ENCODE measurements at regions not wholly inside any gene's neighbourhood (a gene's known extent, or its start where the extent isn't known, plus 50 kb on each side); places are given as distances from the start of the nearest gene placed in this dataset.

- TF ChIP-seq CTCF (IDR thresholded peaks at IDR 0.05) (no peak), POLR2A (IDR thresholded peaks at IDR 0.05) (no peak), POLR2AphosphoS5 (IDR thresholded peaks at IDR 0.05) (no peak), EP300 (IDR thresholded peaks at IDR 0.05) (no peak)
- Histone ChIP-seq H3K4me1 (no peaks in the 10 kb centered on the region), H3K27ac (no peak overlapping the region), H3K27me3 (no peaks in the 10 kb centered on the region), H3K4me3 (no peak overlapping the region), H3K36me3 (no peaks in the 10 kb centered on the region), H3K9me3 (no peaks in the 10 kb centered on the region)
- 64 to 89% methylated on average over 1 to 2 of the region's 2 CpGs for WGBS, 2 donors (ENCODE audit: low coverage in 1 of 2)
- ATAC-seq, result no peak
These were observed 62.0 kb upstream of the C1QTNF9B start for GRCh38 chr13:23959231-23959862.

GRCh38 chr13:23960566-23961156, 63.4 kb upstream of the C1QTNF9B start:
- Histone ChIP-seq H3K36me3 (no peaks in the 10 kb centered on the region), H3K27ac (no peak overlapping the region), H3K4me3 (no peak overlapping the region), H3K27me3 (no peaks in the 10 kb centered on the region), H3K9me3 (no peaks in the 10 kb centered on the region), H3K4me1 (no peaks in the 10 kb centered on the region)
- 62 to 71% methylated on average over 1 of the region's 1 CpG for WGBS, 2 donors (ENCODE audit: low coverage in 1 of 2)
- no peak for ATAC-seq
- TF ChIP-seq POLR2AphosphoS5 (IDR thresholded peaks at IDR 0.05), result no peak
- peak; percentile 23 to 57 (median 26) for TF ChIP-seq CTCF (IDR thresholded peaks at IDR 0.05)

- no peak overlapping the region for H3K27ac ChIP-seq
- no peak for ATAC-seq
- H3K4me1 ChIP-seq, result no peaks in the 10 kb centered on the region
- H3K36me3 ChIP-seq, result no peaks in the 10 kb centered on the region
- H3K4me3 ChIP-seq, result no peak overlapping the region
- TF ChIP-seq EP300 (IDR thresholded peaks at IDR 0.05), result no peak
- no peak for TF ChIP-seq POLR2AphosphoS5 (IDR thresholded peaks at IDR 0.05)
- no peak for TF ChIP-seq POLR2A (IDR thresholded peaks at IDR 0.05)
- no peaks in the 10 kb centered on the region for H3K9me3 ChIP-seq
- 86 to 89% methylated on average over 5 to 7 of the region's 7 CpGs for WGBS, 2 donors (ENCODE audit: low coverage in 1 of 2)
- no peaks in the 10 kb centered on the region for H3K27me3 ChIP-seq
These were observed 66.1 kb upstream of the C1QTNF9B start for GRCh38 chr13:23963184-23963931.

- WGBS, 2 donors (ENCODE audit: low coverage in 1 of 2), result 61 to 67% methylated on average over 2 of the region's 2 CpGs
- Histone ChIP-seq H3K27me3 (no peaks in the 10 kb centered on the region), H3K36me3 (no peaks in the 10 kb centered on the region), H3K4me3 (no peak overlapping the region), H3K9me3 (no peaks in the 10 kb centered on the region), H3K27ac (no peak overlapping the region), H3K4me1 (no peaks in the 10 kb centered on the region)
- TF ChIP-seq CTCF (IDR thresholded peaks at IDR 0.05), result no peak
- no peak for TF ChIP-seq POLR2AphosphoS5 (IDR thresholded peaks at IDR 0.05)
- TF ChIP-seq POLR2A (IDR thresholded peaks at IDR 0.05), result no peak
- TF ChIP-seq EP300 (IDR thresholded peaks at IDR 0.05), result no peak
- no peak for ATAC-seq
These were observed 66.6 kb upstream of the C1QTNF9B start for GRCh38 chr13:23963947-23964346.

- no peak for ATAC-seq
- TF ChIP-seq EP300 (IDR thresholded peaks at IDR 0.05), result no peak
- TF ChIP-seq POLR2A (IDR thresholded peaks at IDR 0.05), result no peak
- TF ChIP-seq CTCF (IDR thresholded peaks at IDR 0.05), result no peak
- TF ChIP-seq POLR2AphosphoS5 (IDR thresholded peaks at IDR 0.05), result no peak
These were observed 68.0 kb upstream of the C1QTNF9B start for GRCh38 chr13:23965346-23965745.

More at GRCh38 chr13:23965346-23965745, 68.0 kb upstream of the C1QTNF9B start:
- 56 to 64% methylated on average over 5 of the region's 5 CpGs for WGBS, 2 donors (ENCODE audit: low coverage in 1 of 2)
- H3K4me3 ChIP-seq, result no peak overlapping the region
- no peaks in the 10 kb centered on the region for H3K27me3 ChIP-seq
- H3K36me3 ChIP-seq, result no peaks in the 10 kb centered on the region
- no peaks in the 10 kb centered on the region for H3K4me1 ChIP-seq
- no peak overlapping the region for H3K27ac ChIP-seq
- H3K9me3 ChIP-seq, result no peaks in the 10 kb centered on the region
